CD4-positive, CD25-positive, alpha-beta regulatory T cell (primary cell): ENCODE measurements at regions not wholly inside any gene's neighbourhood (a gene's known extent, or its start where the extent isn't known, plus 50 kb on each side); places are given as distances from the start of the nearest gene placed in this dataset.

ENCODE experiments used
- ATAC-seq, 2 donors: fragments of 150-1000 bp; cut with Tn5 transposase; one replicate each; pipeline ENCODE4 v1.10.0; 2021; ENCODE audit warnings: low read depth in 2 of 2, moderate number of reproducible peaks in 2 of 2, moderate library complexity in 1 of 2
- DNase-seq, 3 donors: peaks; one replicate each; pipeline versions ENCODE4 v3.0.0 to v3.0.0-alpha.2; 2012 to 2022; ENCODE audit warnings: mixed read lengths in 1 of 3
- H3K27ac ChIP-seq: one replicate; pipeline ENCODE4 v1.7.0; 2013; ENCODE audit warnings: mild to moderate bottlenecking, low read length; ENCODE audit not compliant: insufficient read depth, poor library complexity, severe bottlenecking
- H3K27me3 ChIP-seq: one replicate; pipeline ENCODE4 v1.7.0; 2013; ENCODE audit warnings: low read length; ENCODE audit not compliant: control insufficient read depth, insufficient read depth
- H3K36me3 ChIP-seq: one replicate; pipeline ENCODE4 v1.7.0; 2013; ENCODE audit warnings: mild to moderate bottlenecking, low read length, moderate library complexity; ENCODE audit not compliant: control insufficient read depth, insufficient read depth
- H3K4me1 ChIP-seq: 2 replicates; pipeline ENCODE4 v1.7.0; 2013; ENCODE audit warnings: mild to moderate bottlenecking, low read length; ENCODE audit not compliant: insufficient read depth, control insufficient read depth, poor library complexity, severe bottlenecking
- H3K4me3 ChIP-seq: one replicate; pipeline ENCODE4 v1.7.0; 2013; ENCODE audit warnings: low read depth, mild to moderate bottlenecking, low read length, moderate library complexity
- H3K9me3 ChIP-seq, 2 experiments: 1 replicate in 1 of 2; 2 replicates in 1 of 2; pipeline ENCODE4 v1.7.0; 2013; ENCODE audit warnings: low read length in 2 of 2, mild to moderate bottlenecking in 1 of 2, moderate library complexity in 1 of 2; ENCODE audit not compliant: control insufficient read depth in 2 of 2
- H3K27ac Mint-ChIP-seq, 3 donors: one replicate each; pipeline ENCODE4 v1.8.0; 2020 to 2022; ENCODE audit warnings: mild to moderate bottlenecking in 3 of 3, mixed read lengths in 3 of 3, moderate library complexity in 2 of 3
- H3K27me3 Mint-ChIP-seq: one replicate; pipeline ENCODE4 v1.8.0; 2022; ENCODE audit warnings: mild to moderate bottlenecking, mixed read lengths
- H3K36me3 Mint-ChIP-seq: one replicate; pipeline ENCODE4 v1.8.0; 2020; ENCODE audit warnings: mixed read lengths
- H3K4me1 Mint-ChIP-seq, 4 donors: one replicate each; pipeline ENCODE4 v1.8.0; 2020 to 2022; ENCODE audit warnings: mixed read lengths in 4 of 4, mild to moderate bottlenecking in 1 of 4
- H3K4me3 Mint-ChIP-seq, 4 donors: one replicate each; pipeline ENCODE4 v1.8.0; 2020 to 2022; ENCODE audit warnings: mild to moderate bottlenecking in 4 of 4, mixed read lengths in 4 of 4, moderate library complexity in 3 of 4
- H3K9me3 Mint-ChIP-seq, 7 donors: one replicate each; pipeline ENCODE4 v1.8.0; 2020 to 2022; ENCODE audit warnings: mixed read lengths in 7 of 7, mild to moderate bottlenecking in 3 of 7, moderate library complexity in 2 of 7

DNA sequence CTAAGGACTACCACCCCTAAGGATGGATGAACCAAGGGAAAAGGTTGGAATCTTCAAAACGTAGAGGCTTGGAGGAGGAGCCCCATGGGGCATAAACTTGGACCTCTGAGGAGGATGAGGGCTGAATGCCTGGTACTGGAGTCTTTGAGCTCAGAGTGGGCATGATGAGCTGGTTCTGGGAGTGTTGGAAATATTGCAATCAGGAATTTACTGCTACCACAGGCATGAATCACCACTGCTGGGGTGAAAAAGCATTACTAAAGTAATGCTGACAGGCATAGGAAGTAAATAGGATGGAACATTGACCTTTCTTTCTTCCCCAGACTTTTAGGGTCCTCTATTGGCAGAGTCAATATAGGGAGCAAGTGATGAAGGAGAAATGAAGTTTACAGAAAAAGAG, 105.8 kb upstream of the RPS6KA3 start:
- Histone ChIP-seq H3K9me3 (no peaks in the 10 kb centered on the region), H3K4me1 (no peaks in the 10 kb centered on the region), H3K27me3 (no peaks in the 10 kb centered on the region), H3K36me3 (no peaks in the 10 kb centered on the region), H3K4me3 (no peak overlapping the region), H3K27ac (no peak overlapping the region)
- H3K9me3 Mint-ChIP-seq: no peaks in the 10 kb centered on the region
- H3K27me3 Mint-ChIP-seq: no peaks in the 10 kb centered on the region
- no peak overlapping the region for H3K4me3 Mint-ChIP-seq
- no peak for DNase-seq
- H3K36me3 Mint-ChIP-seq: no peaks in the 10 kb centered on the region
- H3K27ac Mint-ChIP-seq: no peak overlapping the region
- no peak for ATAC-seq
- peaks cover 0 to 6% (median 4%) of the 10 kb centered on the region in 4 donors for H3K4me1 Mint-ChIP-seq

DNA sequence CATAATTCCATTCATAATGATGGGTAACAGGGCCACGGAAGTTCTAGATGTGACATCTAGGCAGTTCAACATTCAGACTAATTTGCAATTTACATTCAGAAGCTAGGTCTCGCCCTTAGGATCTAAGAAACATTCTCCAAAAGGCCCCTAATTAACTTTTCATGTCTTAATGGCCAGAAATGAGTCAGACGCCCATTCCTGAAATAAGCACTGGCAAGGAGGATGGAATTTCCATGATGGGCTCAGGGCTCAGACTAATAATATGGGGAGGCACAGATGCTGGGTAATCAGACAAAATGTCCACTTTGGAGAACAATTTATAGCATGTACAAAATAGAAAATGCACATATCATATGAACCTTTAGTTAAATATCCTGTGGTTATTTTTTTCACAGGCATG, 102.8 kb upstream of the RPS6KA3 start:
- no peaks in the 10 kb centered on the region for H3K4me1 ChIP-seq
- Mint-ChIP-seq H3K27ac (no peak overlapping the region), H3K36me3 (no peaks in the 10 kb centered on the region), H3K4me1 (peaks cover 0 to 6% (median 0%) of the 10 kb centered on the region in 4 donors), H3K9me3 (peaks cover 0 to 2% (median 0%) of the 10 kb centered on the region in 7 donors), H3K27me3 (peaks cover 5% of the 10 kb centered on the region), H3K4me3 (no peak overlapping the region)
- ATAC-seq (no peak), DNase-seq (no peak)
- no peaks in the 10 kb centered on the region for H3K9me3 ChIP-seq
- no peaks in the 10 kb centered on the region for H3K36me3 ChIP-seq
- no peak overlapping the region for H3K4me3 ChIP-seq
- H3K27me3 ChIP-seq: no peaks in the 10 kb centered on the region
- no peak overlapping the region for H3K27ac ChIP-seq

DNA sequence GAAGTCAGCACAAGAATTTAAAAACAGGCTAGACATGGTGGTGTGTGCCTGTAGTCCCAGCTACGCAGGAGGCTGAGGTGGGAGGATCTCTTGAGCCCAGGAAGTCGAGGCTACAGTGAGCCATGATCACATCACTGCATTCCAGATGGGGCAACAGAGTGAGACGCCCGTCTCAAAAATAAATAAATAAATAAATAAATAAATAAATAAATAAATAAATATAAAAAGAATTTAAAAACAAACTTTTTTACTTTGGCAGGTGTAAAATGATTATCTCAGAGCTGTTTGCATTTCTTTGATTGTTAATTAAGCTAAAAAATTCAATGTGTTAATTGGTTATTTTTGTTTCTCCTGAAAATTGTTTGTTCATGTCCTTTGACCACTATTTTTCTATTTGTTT, 97.5 kb upstream of the RPS6KA3 start:
- no peak overlapping the region for H3K4me3 Mint-ChIP-seq
- ATAC-seq (no peak), DNase-seq (no peak)

DNA sequence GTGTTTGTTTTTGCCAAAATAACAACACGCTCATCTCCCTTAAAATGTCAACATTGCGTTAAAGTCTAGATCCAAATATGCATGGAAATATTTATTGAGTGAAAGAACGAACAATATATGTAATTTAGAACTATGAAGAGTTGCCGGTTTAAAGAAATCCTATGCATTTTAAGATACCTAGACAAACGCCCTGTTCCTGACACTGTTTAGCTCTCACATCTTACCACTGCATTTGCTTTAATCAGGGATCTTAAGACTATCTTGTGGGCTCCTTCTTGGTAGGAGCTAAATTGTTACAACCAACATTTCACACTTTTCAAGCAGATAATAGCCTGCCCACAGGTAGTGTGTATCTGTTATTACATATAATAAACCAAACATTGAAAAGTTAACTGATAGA, 96.6 kb upstream of the RPS6KA3 start:
- no peaks in the 10 kb centered on the region for H3K36me3 ChIP-seq
- Mint-ChIP-seq H3K4me3 (no peak overlapping the region), H3K4me1 (no peaks in the 10 kb centered on the region), H3K27me3 (peaks cover 5% of the 10 kb centered on the region), H3K27ac (no peak overlapping the region), H3K9me3 (peaks cover 0 to 2% (median 0%) of the 10 kb centered on the region in 7 donors), H3K36me3 (no peaks in the 10 kb centered on the region)
- no peak for ATAC-seq
- no peaks in the 10 kb centered on the region for H3K9me3 ChIP-seq
- H3K27me3 ChIP-seq: no peaks in the 10 kb centered on the region
- H3K4me3 ChIP-seq: no peak overlapping the region
- no peak overlapping the region for H3K27ac ChIP-seq
- DNase-seq: no peak
- H3K4me1 ChIP-seq: no peaks in the 10 kb centered on the region

More for the DNA sequence above, 97.5 kb upstream of the RPS6KA3 start:
- no peak overlapping the region for H3K27ac ChIP-seq
- H3K9me3 ChIP-seq: no peaks in the 10 kb centered on the region
- Mint-ChIP-seq H3K27me3 (peaks cover 5% of the 10 kb centered on the region), H3K36me3 (no peaks in the 10 kb centered on the region), H3K27ac (no peak overlapping the region), H3K4me1 (no peaks in the 10 kb centered on the region), H3K9me3 (peaks cover 0 to 2% (median 0%) of the 10 kb centered on the region in 7 donors)
- no peaks in the 10 kb centered on the region for H3K27me3 ChIP-seq
- H3K4me1 ChIP-seq: no peaks in the 10 kb centered on the region
- no peak overlapping the region for H3K4me3 ChIP-seq
- no peaks in the 10 kb centered on the region for H3K36me3 ChIP-seq

DNA sequence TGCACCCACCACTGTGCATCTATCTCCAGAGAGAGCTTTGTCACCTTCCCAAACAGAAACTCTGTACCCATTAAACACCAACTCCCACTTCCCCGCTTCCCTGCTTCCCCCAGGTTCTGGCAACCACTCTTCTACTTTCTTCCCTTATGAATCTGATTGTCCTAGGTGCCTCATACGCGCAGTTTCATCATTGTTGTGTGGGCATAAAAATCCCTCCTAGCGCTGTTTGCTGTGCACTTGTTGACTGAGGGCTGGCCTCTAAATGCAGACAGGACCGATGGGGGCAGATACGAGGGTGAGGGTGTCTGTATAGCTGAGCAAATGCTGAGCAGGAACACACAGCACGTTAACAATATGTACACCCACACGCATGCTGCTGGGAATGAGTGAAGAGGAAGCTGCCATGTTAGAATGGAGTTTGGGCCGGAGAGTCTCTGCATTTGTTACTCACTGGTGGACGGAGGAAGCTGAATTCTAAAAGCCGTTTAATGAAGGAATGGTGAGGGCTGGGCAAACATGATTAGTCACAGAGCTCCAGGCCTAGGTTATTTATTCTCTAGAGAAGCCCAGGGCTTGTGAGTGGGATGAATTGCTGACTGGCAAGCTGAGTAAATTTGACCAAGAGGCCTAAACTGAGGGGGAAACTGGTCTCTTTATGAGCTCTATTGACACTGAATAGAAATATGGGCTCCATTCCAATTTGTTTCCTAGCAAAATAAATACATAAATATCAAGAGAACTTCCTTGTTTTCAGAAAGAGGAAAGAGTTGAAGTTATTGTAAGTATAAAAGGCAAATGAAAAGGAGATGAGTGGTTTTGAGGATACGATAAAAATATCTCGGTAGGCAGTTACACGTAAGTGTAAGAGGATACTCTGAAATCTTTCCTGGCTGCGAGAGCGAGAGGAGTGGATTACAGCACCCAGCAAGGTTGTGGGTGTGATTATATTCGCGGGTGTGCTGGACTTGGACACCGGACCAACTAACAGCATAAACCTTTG, 95.9 kb upstream of the RPS6KA3 start:
- H3K9me3 Mint-ChIP-seq: peaks cover 0 to 2% (median 0%) of the 10 kb centered on the region in 7 donors
- no peaks in the 10 kb centered on the region for H3K9me3 ChIP-seq
- ATAC-seq: no peak
- H3K4me3 ChIP-seq: no peak overlapping the region
- no peaks in the 10 kb centered on the region for H3K4me1 ChIP-seq
- H3K27me3 Mint-ChIP-seq: peaks cover 5% of the 10 kb centered on the region
- no peaks in the 10 kb centered on the region for H3K27me3 ChIP-seq
- no peak overlapping the region for H3K27ac Mint-ChIP-seq
- no peaks in the 10 kb centered on the region for H3K36me3 Mint-ChIP-seq
- no peak overlapping the region for H3K27ac ChIP-seq
- no peak for DNase-seq
- no peaks in the 10 kb centered on the region for H3K4me1 Mint-ChIP-seq
- no peak overlapping the region for H3K4me3 Mint-ChIP-seq
- no peaks in the 10 kb centered on the region for H3K36me3 ChIP-seq

DNA sequence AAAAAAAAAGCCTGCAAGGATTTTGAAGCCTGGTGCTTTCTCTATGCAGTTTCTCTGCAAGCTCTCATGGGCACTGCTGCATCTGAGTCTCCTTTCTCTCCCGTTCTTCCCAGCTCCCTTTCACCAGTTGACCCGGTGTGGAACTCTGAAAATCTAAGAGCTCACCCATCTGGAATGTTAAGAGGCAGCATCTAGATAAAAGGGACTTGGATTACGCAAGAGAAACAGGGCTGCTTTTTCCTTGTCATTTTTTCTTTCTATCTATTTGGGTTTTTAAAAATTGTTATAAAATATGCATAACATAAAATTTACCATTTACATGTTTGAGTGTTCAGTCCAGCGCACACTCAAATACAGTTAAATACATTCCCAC, 95.2 kb upstream of the RPS6KA3 start:
- Mint-ChIP-seq H3K9me3 (peaks cover 0 to 2% (median 0%) of the 10 kb centered on the region in 7 donors), H3K36me3 (no peaks in the 10 kb centered on the region), H3K27ac (no peak overlapping the region), H3K4me3 (no peak overlapping the region), H3K4me1 (no peaks in the 10 kb centered on the region), H3K27me3 (peaks cover 5% of the 10 kb centered on the region)
- ATAC-seq (no peak), DNase-seq (no peak)
- Histone ChIP-seq H3K27ac (no peak overlapping the region), H3K36me3 (no peaks in the 10 kb centered on the region), H3K4me3 (no peak overlapping the region), H3K27me3 (no peaks in the 10 kb centered on the region), H3K9me3 (no peaks in the 10 kb centered on the region), H3K4me1 (no peaks in the 10 kb centered on the region)

DNA sequence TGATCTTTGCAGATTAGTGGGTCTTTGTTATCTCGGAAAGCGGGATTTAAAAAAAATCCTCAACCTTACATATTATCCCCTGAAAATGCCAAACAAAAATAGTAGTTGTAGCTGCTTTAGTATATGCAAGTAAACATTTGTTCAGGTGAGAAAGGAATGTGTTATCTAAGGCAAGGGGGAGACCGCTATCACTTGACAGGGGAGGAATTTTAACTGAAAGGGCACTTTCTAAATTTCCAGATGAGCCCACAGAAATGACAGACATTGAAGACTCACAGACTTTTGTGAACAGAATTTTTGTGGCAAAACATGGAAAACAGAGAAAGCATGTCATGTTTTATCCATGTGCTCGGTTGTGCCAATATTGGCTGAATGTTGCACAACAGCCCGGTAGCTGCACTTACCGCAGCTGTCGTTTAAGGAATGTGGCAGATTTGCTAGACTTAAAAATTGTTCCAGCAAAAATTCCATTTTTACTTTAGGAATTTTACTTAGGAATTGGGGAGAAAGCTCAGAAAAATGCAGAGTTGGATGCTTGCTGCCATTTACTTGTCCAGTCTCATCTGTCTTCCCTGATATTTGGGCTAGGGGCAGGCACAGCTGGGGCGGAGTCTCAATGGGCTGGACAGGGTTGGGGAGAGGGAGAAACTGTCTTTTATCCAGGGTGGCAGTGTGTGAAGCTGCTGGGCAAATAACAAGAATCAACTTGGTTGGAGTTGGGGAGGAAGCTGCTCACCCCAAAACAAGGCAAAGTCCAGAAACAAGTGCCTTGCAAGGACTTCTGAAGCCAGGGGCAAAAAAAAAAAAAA, 94.6 kb upstream of the RPS6KA3 start:
- no peak overlapping the region for H3K4me3 Mint-ChIP-seq
- no peaks in the 10 kb centered on the region for H3K9me3 ChIP-seq
- no peak for ATAC-seq
- H3K27me3 Mint-ChIP-seq: peaks cover 5% of the 10 kb centered on the region
- H3K27ac Mint-ChIP-seq: peak overlapping the region in 1 of 3 donors; percentile 83
- no peaks in the 10 kb centered on the region for H3K27me3 ChIP-seq
- peaks cover 0 to 2% (median 0%) of the 10 kb centered on the region in 7 donors for H3K9me3 Mint-ChIP-seq
- H3K4me3 ChIP-seq: no peak overlapping the region
- H3K4me1 Mint-ChIP-seq: no peaks in the 10 kb centered on the region
- no peaks in the 10 kb centered on the region for H3K36me3 ChIP-seq
- H3K27ac ChIP-seq: no peak overlapping the region
- no peaks in the 10 kb centered on the region for H3K36me3 Mint-ChIP-seq
- no peaks in the 10 kb centered on the region for H3K4me1 ChIP-seq
- no peak for DNase-seq
